ENCODE measurements at regions not wholly inside any gene's neighbourhood (a gene's known extent, or its start where the extent isn't known, plus 50 kb on each side); places are given as distances from the start of the nearest gene placed in this dataset.

DNA sequence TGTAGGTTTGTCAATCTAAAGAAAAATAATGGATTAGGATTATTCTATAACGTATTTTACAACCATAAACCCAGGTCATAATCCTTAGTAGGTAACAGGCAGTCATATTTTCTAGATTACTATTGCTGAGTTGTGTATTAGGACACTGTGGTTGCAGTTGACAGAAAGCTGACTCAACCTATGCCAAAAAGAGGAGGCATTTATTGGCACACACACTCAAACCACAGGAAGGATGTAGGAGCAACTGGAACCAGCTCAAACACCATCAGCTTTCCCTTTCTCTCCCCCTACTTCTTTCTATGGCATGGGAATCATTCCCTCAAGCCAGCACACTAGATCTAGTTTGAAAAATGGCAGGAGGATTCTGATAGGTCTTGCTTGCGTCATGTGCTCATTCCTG lies 136.4 kb upstream of the FAM9C start:
- Histone ChIP-seq H3K27me3 (ENCODE audit: control insufficient read depth, insufficient read depth, low read length) (no peaks in the 10 kb centered on the region), H3K4me3 (ENCODE audit: insufficient read depth, low read depth, low read length) (no peak overlapping the region), H3K36me3 (replicated peaks; ENCODE audit: control insufficient read depth, insufficient read depth, low read length) (no peaks in the 10 kb centered on the region)
- DNase-seq, result no peak

- no peak overlapping the region for H3K4me3 ChIP-seq (ENCODE audit: insufficient read depth, low read depth, low read length)
- no peaks in the 10 kb centered on the region for H3K27me3 ChIP-seq (ENCODE audit: control insufficient read depth, insufficient read depth, low read length)
- H3K36me3 ChIP-seq (replicated peaks; ENCODE audit: control insufficient read depth, insufficient read depth, low read length), result no peaks in the 10 kb centered on the region
- no peak for DNase-seq
Observed at GRCh38 chrX:13179586-13179985, 135.2 kb upstream of the FAM9C start.

- H3K27me3 ChIP-seq (ENCODE audit: control insufficient read depth, insufficient read depth, low read length), result no peaks in the 10 kb centered on the region
- H3K36me3 ChIP-seq (replicated peaks; ENCODE audit: control insufficient read depth, insufficient read depth, low read length), result no peaks in the 10 kb centered on the region
- DNase-seq, result no peak
- no peak overlapping the region for H3K4me3 ChIP-seq (ENCODE audit: insufficient read depth, low read depth, low read length)
Observed at GRCh38 chrX:13179100-13179499, 134.7 kb upstream of the FAM9C start.

DNA sequence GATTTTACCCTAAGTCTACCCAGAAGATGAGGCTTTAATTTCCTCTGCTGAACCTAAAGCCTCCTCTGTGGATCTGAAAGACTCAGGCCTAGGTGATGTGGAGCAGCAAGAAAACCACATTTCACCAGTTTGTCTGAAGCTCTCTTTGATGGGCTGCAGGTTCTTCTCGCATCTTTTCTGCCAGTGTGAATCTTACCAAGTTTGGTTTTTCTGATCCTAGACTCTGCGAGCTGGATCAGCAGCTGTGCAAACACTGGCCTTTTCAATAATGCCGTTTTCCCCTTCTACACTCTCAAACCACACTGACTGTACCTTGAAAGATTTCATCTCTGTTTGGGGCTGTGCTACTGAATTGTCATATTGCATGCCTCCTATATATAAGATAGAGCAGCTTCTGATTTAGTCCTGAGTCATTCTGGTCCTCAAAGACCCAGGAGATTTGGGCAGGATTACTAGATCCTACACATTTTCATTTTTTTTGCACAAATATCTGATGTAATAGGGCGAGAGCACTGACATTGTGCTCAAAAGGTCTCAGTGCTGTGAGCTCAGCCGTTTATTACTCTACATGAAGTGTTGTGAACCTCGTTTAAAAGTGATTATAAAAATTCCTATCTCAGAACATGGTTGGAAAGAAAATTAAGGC lies 133.6 kb upstream of the FAM9C start:
- H3K4me3 ChIP-seq (ENCODE audit: insufficient read depth, low read depth, low read length), result no peak overlapping the region
- DNase-seq, result no peak
- no peaks in the 10 kb centered on the region for H3K27me3 ChIP-seq (ENCODE audit: control insufficient read depth, insufficient read depth, low read length)
- no peaks in the 10 kb centered on the region for H3K36me3 ChIP-seq (replicated peaks; ENCODE audit: control insufficient read depth, insufficient read depth, low read length)

- Histone ChIP-seq H3K27me3 (ENCODE audit: control insufficient read depth, insufficient read depth, low read length) (no peaks in the 10 kb centered on the region), H3K36me3 (replicated peaks; ENCODE audit: control insufficient read depth, insufficient read depth, low read length) (no peaks in the 10 kb centered on the region), H3K4me3 (ENCODE audit: insufficient read depth, low read depth, low read length) (no peak overlapping the region)
- DNase-seq, result no peak
Observed at GRCh38 chrX:13175056-13175455, 130.6 kb upstream of the FAM9C start.

DNA sequence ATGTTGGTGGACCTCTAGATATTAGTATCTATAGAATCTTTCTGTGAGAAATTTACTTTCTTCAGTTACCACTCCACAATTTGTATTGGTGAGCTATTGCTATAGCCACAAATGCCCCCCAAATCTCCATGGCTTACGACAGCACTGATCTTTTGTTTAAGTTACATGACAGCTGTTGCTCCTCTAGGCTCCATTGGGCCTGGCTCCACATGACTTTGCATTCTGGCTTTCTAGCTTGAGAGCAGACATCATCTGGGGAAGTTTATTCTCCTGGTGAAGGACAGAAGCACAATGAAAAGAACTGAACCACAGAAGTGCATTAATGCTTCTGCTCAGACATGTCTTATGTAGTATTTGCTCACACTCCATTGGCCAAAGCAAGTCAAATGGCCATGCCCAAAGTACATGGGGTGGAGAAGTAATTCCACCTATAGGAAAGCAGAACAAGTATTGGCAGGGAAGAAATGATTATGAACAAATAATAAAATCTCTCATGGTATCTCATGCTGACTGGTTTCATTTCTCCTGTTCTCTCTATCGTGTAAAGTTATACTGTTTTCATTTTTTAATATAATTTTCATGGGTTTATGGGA lies 126.6 kb upstream of the FAM9C start:
- H3K4me3 ChIP-seq (ENCODE audit: insufficient read depth, low read depth, low read length), result no peak overlapping the region
- no peak for DNase-seq
- no peaks in the 10 kb centered on the region for H3K27me3 ChIP-seq (ENCODE audit: control insufficient read depth, insufficient read depth, low read length)
- no peaks in the 10 kb centered on the region for H3K36me3 ChIP-seq (replicated peaks; ENCODE audit: control insufficient read depth, insufficient read depth, low read length)

- Histone ChIP-seq H3K36me3 (replicated peaks; ENCODE audit: control insufficient read depth, insufficient read depth, low read length) (no peaks in the 10 kb centered on the region), H3K27me3 (ENCODE audit: control insufficient read depth, insufficient read depth, low read length) (no peaks in the 10 kb centered on the region; the same call in 1 of the 2 replicates), H3K4me3 (ENCODE audit: insufficient read depth, low read depth, low read length) (no peak overlapping the region)
- DNase-seq, result no peak
Observed at GRCh38 chrX:13169684-13170083, 125.3 kb upstream of the FAM9C start.

GRCh38 chrX:13168269-13168668 lies 123.8 kb upstream of the FAM9C start:
- DNase-seq, result no peak
- Histone ChIP-seq H3K36me3 (replicated peaks; ENCODE audit: control insufficient read depth, insufficient read depth, low read length) (no peaks in the 10 kb centered on the region), H3K4me3 (ENCODE audit: insufficient read depth, low read depth, low read length) (no peak overlapping the region), H3K27me3 (ENCODE audit: control insufficient read depth, insufficient read depth, low read length) (no peaks in the 10 kb centered on the region; the same call in 1 of the 2 replicates)

- Histone ChIP-seq H3K4me3 (ENCODE audit: insufficient read depth, low read depth, low read length) (no peak overlapping the region), H3K27me3 (ENCODE audit: control insufficient read depth, insufficient read depth, low read length) (peaks cover 1% of the 10 kb centered on the region; the same call in 1 of the 2 replicates), H3K36me3 (replicated peaks; ENCODE audit: control insufficient read depth, insufficient read depth, low read length) (no peaks in the 10 kb centered on the region)
- DNase-seq, result no peak
Observed at GRCh38 chrX:13167481-13168231, 123.2 kb upstream of the FAM9C start.

GRCh38 chrX:13165266-13166189 lies 121.1 kb upstream of the FAM9C start:
- no peaks in the 10 kb centered on the region for H3K36me3 ChIP-seq (replicated peaks; ENCODE audit: control insufficient read depth, insufficient read depth, low read length)
- no peak overlapping the region for H3K4me3 ChIP-seq (ENCODE audit: insufficient read depth, low read depth, low read length)
- H3K27me3 ChIP-seq (ENCODE audit: control insufficient read depth, insufficient read depth, low read length), result peaks cover 7% of the 10 kb centered on the region; the same call in 1 of the 2 replicates
- DNase-seq, result no peak

DNA sequence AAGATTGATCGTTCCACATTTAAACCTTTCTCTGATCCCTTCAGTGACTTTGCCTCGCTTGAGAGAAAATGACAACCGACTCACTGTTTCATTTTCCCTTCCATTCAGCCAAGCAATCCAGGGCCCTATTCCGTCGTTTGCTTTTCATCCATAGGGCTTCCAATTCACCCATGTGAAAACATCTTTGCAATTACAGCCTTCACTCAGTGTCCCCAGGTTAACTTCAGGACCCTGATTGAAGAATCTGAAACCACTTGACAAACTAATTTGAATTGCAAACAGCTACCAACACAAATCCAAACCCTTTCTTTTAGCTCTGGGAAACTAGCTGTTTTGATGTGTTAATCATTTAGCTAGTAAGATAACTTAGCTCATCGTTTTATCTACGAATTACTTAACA lies 120.2 kb upstream of the FAM9C start:
- no peaks in the 10 kb centered on the region for H3K36me3 ChIP-seq (replicated peaks; ENCODE audit: control insufficient read depth, insufficient read depth, low read length)
- H3K27me3 ChIP-seq (ENCODE audit: control insufficient read depth, insufficient read depth, low read length), result peaks cover 8% of the 10 kb centered on the region; the same call in 1 of the 2 replicates
- peak; percentile 26 for DNase-seq
- no peak overlapping the region for H3K4me3 ChIP-seq (ENCODE audit: insufficient read depth, low read depth, low read length)

DNA sequence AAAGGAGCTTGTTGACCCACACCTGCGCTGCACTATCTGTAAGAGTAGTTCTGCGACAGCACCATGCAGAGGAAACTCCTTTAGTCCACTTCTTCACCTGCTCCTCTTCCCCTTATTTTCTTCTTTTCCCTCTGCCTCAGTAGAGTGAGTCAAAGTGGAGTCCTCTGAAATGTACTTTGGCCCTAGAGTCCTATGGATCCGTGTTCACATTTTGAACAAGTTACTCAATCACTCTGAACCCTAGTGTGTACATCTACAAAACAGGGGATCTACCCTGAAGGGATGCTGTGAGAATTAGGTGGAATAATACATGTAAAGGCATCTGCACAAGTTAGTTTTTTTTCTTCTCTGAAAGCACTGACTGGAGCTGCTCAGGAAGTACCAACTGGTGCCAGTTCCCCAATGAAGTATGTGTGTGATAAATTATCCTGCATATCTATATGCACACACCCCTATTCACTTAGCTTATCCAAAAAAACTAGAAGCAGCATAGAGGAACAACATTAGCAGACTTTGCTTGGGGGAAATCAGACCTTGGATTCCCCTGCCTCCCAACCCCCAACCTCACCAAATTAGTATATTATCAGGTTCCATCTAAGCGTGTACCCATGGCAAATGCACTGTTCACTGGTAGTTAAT lies 118.5 kb upstream of the FAM9C start:
- no peaks in the 10 kb centered on the region for H3K36me3 ChIP-seq (replicated peaks; ENCODE audit: control insufficient read depth, insufficient read depth, low read length)
- peaks cover 8% of the 10 kb centered on the region; the same call in 1 of the 2 replicates for H3K27me3 ChIP-seq (ENCODE audit: control insufficient read depth, insufficient read depth, low read length)
- H3K4me3 ChIP-seq (ENCODE audit: insufficient read depth, low read depth, low read length), result no peak overlapping the region
- no peak for DNase-seq

- Histone ChIP-seq H3K36me3 (replicated peaks; ENCODE audit: control insufficient read depth, insufficient read depth, low read length) (no peaks in the 10 kb centered on the region), H3K4me3 (ENCODE audit: insufficient read depth, low read depth, low read length) (no peak overlapping the region), H3K27me3 (ENCODE audit: control insufficient read depth, insufficient read depth, low read length) (peaks cover 8% of the 10 kb centered on the region; the same call in 1 of the 2 replicates)
- DNase-seq, result no peak
Observed at GRCh38 chrX:13159886-13160285, 115.5 kb upstream of the FAM9C start.

- Histone ChIP-seq H3K4me3 (ENCODE audit: insufficient read depth, low read depth, low read length) (no peak overlapping the region), H3K36me3 (replicated peaks; ENCODE audit: control insufficient read depth, insufficient read depth, low read length) (no peaks in the 10 kb centered on the region), H3K27me3 (ENCODE audit: control insufficient read depth, insufficient read depth, low read length) (peaks cover 8% of the 10 kb centered on the region; the same call in 1 of the 2 replicates)
- DNase-seq, result no peak
Observed at GRCh38 chrX:13158911-13159310, 114.5 kb upstream of the FAM9C start.

Measured in H7 (cell line).